8988T (cell line): ENCODE measurements at regions not wholly inside any gene's neighbourhood (a gene's known extent, or its start where the extent isn't known, plus 50 kb on each side); places are given as distances from the start of the nearest gene placed in this dataset.

ENCODE experiments used
- DNase-seq: peaks from one replicate; pipeline ENCODE4 v3.0.0; 2011

DNA sequence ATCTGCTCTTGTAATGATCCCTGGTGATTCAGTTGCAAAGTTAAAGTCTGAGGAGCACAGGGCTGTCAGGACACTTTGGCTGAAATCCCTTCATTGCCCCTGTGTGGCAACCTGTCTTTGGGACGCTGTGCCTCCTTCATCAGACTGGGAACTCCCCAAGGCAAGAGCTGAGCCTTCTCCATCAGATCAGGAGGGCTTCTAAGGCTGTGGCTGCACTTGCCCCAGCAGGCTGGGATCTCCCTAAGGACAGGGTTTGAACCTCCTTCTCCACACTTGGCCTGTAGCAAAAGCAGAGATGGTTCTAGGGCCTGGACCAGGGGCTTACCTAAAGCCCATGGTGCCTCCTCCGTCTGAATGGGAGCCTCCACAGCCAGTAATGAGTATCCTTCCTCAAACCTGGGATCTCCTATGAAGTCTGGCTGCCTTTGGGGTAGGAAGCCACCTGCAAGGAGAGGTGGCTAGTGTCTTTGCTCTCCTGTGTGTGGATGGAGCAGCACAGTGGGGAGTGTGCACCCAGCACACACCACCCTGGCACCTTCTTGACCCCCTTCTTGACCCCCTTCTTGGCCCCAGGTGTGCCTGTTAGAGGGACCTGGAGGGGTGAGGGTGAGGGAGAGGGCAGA is 79.0 kb upstream of the NKD1 start:
- no peak for DNase-seq

DNA sequence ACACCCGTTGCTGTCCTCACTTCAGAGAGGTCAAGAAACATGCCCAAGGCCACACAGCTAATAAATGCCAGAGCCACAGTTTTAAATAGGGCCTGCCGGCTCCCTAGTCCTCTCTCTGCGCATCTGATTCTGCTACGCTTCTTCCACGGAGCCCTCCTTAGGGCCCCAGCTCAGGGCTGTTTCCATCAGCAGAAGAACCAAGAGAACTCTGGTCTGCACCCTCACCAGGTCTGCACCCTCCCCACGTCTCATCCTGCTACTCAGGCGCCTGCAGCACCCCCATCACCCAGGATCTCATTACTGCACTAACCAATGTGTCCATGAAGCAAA is 79.5 kb upstream of the NKD1 start:
- no peak for DNase-seq

- DNase-seq = no peak
Measured at GRCh38 chr16:50467943-50468748, 80.0 kb upstream of the NKD1 start.

GRCh38 chr16:50467559-50467942 is 80.6 kb upstream of the NKD1 start:
- no peak for DNase-seq

DNA sequence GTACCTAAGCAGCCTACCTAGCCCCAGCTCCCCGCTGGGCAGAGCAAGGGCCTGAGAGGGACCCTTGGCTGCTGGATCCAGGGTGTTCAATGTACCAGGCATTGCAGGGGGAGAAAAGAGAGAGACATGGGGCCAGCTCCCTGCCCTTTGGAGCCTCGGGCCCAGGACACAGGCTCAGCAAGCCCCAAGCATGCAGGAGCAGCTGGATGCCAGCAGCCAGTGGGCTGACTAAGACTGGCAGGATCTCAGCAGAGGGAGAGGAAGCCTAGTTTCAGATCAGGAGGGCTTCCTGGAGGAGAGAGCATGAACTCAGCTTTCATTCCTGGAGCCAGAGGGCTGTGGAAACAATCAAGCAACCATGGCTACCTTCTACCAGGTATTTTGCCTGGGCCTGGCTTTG is 82.0 kb upstream of the NKD1 start:
- no peak for DNase-seq

DNA sequence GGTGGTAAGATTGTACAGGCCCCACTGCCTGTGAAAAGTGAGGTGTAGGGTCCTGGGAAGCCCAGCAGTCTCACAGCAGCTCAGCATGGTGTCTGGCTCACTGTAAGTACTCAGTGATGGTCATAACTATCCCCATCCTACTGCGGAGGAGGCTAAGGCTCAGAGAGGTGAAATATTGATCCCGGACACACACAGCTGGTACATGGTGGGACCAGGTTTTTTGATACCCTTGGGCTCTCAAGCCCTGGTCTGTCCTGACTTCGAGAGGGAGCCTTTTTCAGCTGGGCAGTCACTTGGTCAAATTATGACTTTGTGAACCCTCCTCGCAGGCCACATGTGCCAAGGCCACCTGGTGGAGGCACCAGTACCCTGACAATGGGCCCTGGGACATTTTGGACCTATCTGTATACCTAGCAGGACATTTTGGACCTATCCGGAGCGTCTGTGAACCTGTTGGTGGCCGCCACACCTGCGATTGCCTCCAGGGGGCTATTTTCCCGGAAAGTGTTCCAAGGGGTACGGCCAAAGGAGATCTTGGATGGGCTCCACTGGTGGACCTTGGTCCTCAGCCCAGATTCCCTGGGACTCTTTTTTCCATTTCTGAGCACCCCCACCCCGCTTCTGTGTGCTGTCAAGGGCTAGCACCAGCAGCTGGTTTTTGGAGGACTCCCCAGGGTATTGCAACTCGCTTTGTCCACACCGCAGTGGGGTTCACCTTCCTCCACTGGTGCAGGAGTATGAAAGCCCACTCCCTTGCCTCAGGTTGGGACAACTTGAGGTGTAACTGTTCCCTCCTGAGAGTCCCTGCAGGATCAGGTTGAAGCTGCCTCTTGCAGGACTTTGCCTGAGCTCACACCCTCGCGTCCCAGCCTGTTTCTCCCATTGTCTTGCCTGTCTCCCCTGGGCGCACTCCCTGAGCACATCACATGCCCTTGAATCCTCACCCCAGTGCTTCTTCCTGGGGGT is 83.6 kb upstream of the NKD1 start:
- peak; percentile 74 for DNase-seq

- DNase-seq = no peak
Measured at GRCh38 chr16:50463581-50464324, 84.4 kb upstream of the NKD1 start.

DNA sequence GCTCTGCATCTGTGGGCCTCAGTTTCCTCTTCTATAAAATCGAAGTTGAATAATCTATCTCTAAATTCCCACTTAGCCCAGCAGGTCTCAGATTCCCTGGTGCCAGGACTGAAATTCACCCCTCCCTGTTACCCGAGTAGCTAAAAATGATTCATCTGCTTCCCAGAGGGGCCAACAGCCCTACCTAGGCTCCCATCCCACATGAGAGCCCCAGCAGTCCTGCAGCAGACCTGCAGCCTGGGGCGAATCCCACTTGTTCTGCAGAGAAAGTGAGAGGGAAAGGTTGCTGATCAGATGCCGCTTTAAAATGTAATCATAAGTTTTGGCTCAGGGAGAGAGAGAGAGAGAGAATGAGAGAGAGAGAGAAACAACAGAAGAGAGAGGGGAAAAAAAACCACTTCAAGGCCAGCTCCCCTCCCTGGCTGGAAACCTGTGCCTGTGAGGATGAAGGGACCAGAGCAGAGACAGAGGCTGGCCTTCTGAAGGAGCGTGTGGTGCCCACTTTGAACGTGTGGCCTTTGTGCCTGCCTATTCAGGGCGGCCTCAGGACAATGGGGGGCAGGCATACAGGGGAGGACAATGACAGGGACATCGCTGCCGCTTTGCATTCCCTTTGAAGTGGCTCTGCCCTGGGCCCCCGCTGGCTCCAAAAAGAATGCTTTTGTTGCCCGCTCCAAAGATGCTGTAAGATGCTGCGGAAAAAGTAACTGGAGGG is 85.2 kb upstream of the NKD1 start:
- DNase-seq = no peak

DNA sequence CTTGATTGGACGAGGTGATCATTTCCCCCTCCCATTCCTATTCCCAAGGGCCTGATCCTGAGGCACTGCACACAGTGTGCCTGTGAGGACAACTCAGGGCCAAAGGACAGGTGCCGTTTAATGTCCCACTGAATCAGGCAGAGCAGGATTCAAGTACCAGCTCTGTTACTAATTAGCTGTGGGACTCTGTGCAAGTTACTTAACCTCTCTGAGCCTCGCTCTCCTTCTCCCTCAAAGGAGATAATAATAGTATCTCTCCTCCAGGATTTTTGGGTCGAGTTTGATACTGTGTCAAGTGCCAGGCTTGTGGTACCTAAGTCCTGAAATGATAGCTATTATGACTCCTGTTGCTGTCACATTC is 86.8 kb upstream of the NKD1 start:
- DNase-seq = no peak

GRCh38 chr16:50460538-50461399 is 87.4 kb upstream of the NKD1 start:
- DNase-seq = no peak

GRCh38 chr16:50459496-50460080 is 88.6 kb upstream of the NKD1 start:
- no peak for DNase-seq

- no peak for DNase-seq
Measured at GRCh38 chr16:50458667-50459495, 89.3 kb upstream of the NKD1 start.

GRCh38 chr16:50457979-50458491 is 89.2 kb upstream of the BRD7 start:
- no peak for DNase-seq

DNA sequence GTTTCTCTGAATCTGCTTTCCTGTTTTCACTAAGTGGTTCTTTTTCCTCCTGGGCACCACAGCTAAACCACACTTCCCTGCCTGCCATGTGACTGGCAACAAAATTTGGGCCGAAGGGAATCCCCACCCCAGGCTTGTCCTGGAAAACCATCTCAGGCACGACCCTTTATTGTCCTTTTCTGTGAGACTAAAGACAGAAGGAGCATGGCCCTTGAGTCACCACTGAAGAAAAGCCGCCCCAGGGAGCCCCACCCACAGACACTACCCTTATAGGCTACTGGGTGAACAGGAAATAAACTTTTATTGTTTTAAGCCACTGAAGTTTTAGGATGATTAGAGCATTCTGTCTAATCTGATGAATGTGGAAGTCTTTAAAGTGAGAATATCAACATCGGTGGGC is 88.6 kb upstream of the BRD7 start:
- DNase-seq = no peak

GRCh38 chr16:50455288-50455845 is 86.6 kb upstream of the BRD7 start:
- no peak for DNase-seq

DNA sequence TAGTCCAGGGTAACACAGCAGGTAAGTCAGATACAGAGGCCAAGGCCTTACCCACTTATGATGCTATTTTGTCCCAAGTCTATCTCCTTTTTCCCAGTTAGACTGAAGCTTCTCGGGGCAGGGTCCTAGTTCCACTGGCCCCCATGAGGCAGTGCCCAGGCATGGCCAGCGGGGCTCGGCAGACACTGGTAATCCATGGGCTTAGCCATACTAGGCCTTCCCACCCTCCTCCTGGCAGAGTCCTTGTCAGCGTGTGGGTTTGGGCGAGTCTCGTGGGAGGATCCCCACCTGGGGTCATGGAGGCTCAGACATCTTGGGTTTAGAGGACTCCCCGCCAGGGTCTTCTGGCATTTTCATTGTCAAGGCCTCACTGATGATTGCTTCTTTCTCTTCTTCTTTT is 84.7 kb upstream of the BRD7 start:
- DNase-seq = no peak

DNA sequence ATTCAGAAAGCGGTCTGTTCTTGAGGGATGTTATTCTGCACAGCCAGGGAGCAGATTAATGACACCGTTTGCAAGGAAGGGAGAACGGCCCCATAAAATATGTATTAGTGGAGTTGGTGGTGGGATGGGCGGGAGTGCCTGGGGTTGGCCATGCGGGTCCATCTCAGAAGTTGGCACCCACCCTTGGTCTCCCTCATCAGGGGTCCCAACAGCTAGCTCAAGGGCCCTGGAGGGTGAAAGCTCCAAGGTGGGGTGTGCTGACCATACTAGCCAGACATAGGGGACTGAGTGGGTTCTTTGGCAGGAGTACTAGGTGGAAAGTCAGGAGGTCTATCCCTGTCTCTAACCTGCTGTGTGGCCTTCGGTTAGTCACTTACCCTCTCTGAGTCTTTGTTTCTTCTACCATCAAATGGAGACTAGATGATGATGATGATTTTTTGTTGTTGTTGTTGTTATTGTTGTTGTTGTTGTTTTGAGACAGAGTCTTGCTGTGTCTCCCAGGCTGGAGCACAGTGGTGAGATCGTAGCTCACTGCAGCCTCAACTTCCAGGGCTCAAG is 83.2 kb upstream of the BRD7 start:
- DNase-seq = no peak

- DNase-seq = no peak
Measured at GRCh38 chr16:50450957-50451356, 82.2 kb upstream of the BRD7 start.

- no peak for DNase-seq
Measured at GRCh38 chr16:50449800-50450199, 81.0 kb upstream of the BRD7 start.
